DOHH2 (cell line): ENCODE measurements at regions not wholly inside any gene's neighbourhood (a gene's known extent, or its start where the extent isn't known, plus 50 kb on each side); places are given as distances from the start of the nearest gene placed in this dataset.

Experiments used
- EZH2phosphoT487 ChIP-seq: fragments of 200-600 bp; sonication (generic); IDR thresholded peaks from 2 replicates; pipeline ENCODE4 v1.6.1; 2017; ENCODE audit warnings: borderline replicate concordance, mild to moderate bottlenecking, antibody characterized with exemption, low read length, moderate library complexity, mixed read lengths
- TF ChIP-seq, protein P1 (sequence below): fragments of 200-600 bp; sonication (generic); IDR thresholded peaks from one replicate; pipeline ENCODE4 v1.5.1; 2014; ENCODE audit warnings: antibody characterized with exemption, mild to moderate bottlenecking, low read depth, low read length; ENCODE audit not compliant: poor library complexity, severe bottlenecking

DNA sequence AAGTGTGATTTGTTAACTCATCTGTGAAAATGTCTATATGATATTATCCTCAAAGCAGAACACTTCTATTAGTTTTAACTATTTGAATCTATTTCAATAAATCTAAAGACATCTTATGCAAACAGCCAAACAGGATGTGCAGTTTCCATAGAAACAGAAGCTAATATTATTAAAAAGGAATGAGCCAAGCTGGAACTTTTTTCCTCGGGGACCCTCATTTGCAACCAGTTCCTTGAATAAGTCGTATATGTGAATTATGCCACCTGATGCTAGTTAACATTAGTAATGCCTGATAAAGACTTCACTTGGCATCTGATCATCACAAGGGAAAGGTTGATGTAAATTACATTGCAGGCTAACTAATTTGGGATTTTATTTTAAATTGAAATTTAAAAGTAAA is 216.9 kb upstream of the SMLR1 start:
- TF ChIP-seq, protein P1, sequence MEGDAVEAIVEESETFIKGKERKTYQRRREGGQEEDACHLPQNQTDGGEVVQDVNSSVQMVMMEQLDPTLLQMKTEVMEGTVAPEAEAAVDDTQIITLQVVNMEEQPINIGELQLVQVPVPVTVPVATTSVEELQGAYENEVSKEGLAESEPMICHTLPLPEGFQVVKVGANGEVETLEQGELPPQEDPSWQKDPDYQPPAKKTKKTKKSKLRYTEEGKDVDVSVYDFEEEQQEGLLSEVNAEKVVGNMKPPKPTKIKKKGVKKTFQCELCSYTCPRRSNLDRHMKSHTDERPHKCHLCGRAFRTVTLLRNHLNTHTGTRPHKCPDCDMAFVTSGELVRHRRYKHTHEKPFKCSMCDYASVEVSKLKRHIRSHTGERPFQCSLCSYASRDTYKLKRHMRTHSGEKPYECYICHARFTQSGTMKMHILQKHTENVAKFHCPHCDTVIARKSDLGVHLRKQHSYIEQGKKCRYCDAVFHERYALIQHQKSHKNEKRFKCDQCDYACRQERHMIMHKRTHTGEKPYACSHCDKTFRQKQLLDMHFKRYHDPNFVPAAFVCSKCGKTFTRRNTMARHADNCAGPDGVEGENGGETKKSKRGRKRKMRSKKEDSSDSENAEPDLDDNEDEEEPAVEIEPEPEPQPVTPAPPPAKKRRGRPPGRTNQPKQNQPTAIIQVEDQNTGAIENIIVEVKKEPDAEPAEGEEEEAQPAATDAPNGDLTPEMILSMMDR, result no peak
- TF ChIP-seq EZH2phosphoT487, result no peak
